Progenitor cell of endocrine pancreas (in vitro differentiated cells): ENCODE measurements at regions not wholly inside any gene's neighbourhood (a gene's known extent, or its start where the extent isn't known, plus 50 kb on each side); places are given as distances from the start of the nearest gene placed in this dataset.
A peak's percentile ranks its signal among the peaks of the same experiment; 100 is the strongest.

Source experiments
- DNase-seq: peaks from one replicate; pipeline ENCODE4 v3.0.0; 2021; ENCODE audit warnings: low spot score; ENCODE audit not compliant: unreplicated experiment
- H3K27ac Mint-ChIP-seq: 2 replicates; pipeline ENCODE4 v1.8.0; 2021; ENCODE audit warnings: mild to moderate bottlenecking, moderate library complexity, mixed read lengths
- H3K27me3 Mint-ChIP-seq: 2 replicates; pipeline ENCODE4 v1.8.0; 2021; ENCODE audit warnings: mixed read lengths
- H3K36me3 Mint-ChIP-seq: 2 replicates; pipeline ENCODE4 v1.8.0; 2022; ENCODE audit warnings: mixed read lengths; ENCODE audit not compliant: insufficient read depth
- H3K4me1 Mint-ChIP-seq: 2 replicates; pipeline ENCODE4 v1.8.0; 2021; ENCODE audit warnings: low read depth, mixed read lengths
- H3K4me3 Mint-ChIP-seq: 2 replicates; pipeline ENCODE4 v1.8.0; 2021; ENCODE audit warnings: low read depth, mild to moderate bottlenecking, moderate library complexity, mixed read lengths
- H3K9me3 Mint-ChIP-seq: 2 replicates; pipeline ENCODE4 v1.8.0; 2021; ENCODE audit warnings: low read depth, mixed read lengths
- TF ChIP-seq, protein P1 (sequence below): fragments of 200-600 bp; sonication (generic); IDR thresholded peaks from one replicate; pipeline ENCODE4 v1.5.0; 2021; ENCODE audit warnings: antibody characterized with exemption, mild to moderate bottlenecking; ENCODE audit not compliant: unreplicated experiment

DNA sequence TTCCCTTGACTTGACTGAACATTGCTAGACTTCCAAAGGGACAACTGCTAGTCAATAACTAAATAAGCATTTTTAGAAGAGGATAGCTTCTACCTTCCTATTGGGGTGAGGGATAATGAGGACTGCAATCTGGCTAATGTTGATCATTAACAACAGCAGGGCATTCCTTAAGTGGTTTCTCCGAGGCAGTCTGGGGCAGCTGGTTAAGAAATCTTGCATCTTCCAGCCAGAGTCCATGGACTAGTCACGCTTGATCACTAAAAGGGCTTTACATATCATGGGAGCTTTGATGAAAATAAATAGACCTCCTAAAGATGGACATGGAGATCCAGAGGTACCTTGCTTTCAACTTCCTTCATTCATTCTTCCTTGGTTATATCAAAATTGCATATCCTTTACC, 329.4 kb upstream of the ESRRG start:
- DNase-seq, result no peak
- peaks cover 4% of the 10 kb centered on the region for H3K4me1 Mint-ChIP-seq
- H3K36me3 Mint-ChIP-seq, result no peaks in the 10 kb centered on the region
- TF ChIP-seq, protein P1, sequence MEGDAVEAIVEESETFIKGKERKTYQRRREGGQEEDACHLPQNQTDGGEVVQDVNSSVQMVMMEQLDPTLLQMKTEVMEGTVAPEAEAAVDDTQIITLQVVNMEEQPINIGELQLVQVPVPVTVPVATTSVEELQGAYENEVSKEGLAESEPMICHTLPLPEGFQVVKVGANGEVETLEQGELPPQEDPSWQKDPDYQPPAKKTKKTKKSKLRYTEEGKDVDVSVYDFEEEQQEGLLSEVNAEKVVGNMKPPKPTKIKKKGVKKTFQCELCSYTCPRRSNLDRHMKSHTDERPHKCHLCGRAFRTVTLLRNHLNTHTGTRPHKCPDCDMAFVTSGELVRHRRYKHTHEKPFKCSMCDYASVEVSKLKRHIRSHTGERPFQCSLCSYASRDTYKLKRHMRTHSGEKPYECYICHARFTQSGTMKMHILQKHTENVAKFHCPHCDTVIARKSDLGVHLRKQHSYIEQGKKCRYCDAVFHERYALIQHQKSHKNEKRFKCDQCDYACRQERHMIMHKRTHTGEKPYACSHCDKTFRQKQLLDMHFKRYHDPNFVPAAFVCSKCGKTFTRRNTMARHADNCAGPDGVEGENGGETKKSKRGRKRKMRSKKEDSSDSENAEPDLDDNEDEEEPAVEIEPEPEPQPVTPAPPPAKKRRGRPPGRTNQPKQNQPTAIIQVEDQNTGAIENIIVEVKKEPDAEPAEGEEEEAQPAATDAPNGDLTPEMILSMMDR, result no peak
- H3K4me3 Mint-ChIP-seq, result no peak overlapping the region
- no peaks in the 10 kb centered on the region for H3K9me3 Mint-ChIP-seq
- no peaks in the 10 kb centered on the region for H3K27me3 Mint-ChIP-seq
- no peak overlapping the region for H3K27ac Mint-ChIP-seq

DNA sequence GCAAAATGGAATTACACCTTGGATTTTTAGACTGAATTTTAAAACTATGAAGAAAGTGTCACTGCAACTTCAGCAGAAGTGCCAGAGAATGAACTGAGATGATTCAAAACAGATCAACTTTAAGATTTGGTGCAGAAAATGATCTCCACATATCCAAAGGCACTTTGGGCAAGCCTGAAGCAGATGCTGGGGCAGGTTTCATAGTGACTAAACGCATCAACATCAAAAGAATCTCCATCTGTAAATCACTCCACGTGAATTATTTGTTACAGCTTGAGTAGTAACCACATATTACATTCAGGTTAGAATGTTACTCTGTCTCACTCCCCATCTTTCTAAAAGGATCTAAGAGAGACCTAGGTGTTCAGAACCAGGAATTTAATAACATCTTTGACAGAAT, 329.0 kb upstream of the ESRRG start:
- H3K9me3 Mint-ChIP-seq, result no peaks in the 10 kb centered on the region
- no peak for DNase-seq
- H3K27me3 Mint-ChIP-seq, result no peaks in the 10 kb centered on the region
- H3K4me1 Mint-ChIP-seq, result peaks cover 4% of the 10 kb centered on the region
- H3K4me3 Mint-ChIP-seq, result no peak overlapping the region
- TF ChIP-seq, protein P1, result no peak
- H3K27ac Mint-ChIP-seq, result no peak overlapping the region
- H3K36me3 Mint-ChIP-seq, result no peaks in the 10 kb centered on the region

DNA sequence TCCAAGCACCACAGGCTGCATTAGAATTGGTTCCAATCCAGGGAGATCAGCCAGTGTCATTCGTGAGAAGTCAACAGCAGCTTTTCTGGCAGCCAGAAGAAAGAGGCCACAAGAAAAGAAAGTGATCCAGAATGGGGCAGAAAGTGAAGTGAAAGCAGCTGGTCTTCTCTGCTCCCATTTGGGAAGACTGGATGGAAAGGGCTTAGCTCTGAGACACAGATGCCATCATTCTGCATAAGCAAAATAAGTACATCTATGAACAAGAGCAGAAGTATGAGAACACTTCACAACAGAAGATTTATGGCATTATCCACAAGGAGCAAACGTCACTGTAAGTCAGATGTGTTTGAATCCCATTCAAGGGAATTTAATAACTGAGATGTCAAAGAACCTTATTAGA, 326.5 kb upstream of the ESRRG start:
- Mint-ChIP-seq H3K36me3 (no peaks in the 10 kb centered on the region), H3K4me1 (peaks cover 4% of the 10 kb centered on the region), H3K9me3 (no peaks in the 10 kb centered on the region), H3K27ac (no peak overlapping the region), H3K4me3 (no peak overlapping the region), H3K27me3 (no peaks in the 10 kb centered on the region)
- TF ChIP-seq, protein P1, result no peak
- no peak for DNase-seq

DNA sequence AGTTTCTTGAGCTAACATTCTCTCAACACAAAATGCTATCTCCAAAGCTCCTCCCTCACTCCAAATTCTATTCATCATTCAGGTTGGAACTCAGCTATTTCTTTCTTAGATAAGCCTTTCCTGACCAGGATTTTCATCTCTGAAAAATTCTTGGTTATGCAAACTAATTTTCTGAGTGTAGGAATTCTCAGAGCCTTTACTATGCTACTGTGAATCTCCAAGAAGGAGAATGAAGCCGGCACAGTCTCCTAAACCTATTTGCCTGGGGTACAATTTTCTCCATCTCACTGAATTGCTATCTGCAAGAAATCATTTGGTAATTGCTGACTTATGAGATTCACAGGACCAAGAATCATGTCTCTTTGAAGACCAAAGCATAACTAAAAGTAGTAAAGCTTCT, 325.9 kb upstream of the ESRRG start:
- no peak overlapping the region for H3K27ac Mint-ChIP-seq
- TF ChIP-seq, protein P1, result no peak
- no peaks in the 10 kb centered on the region for H3K27me3 Mint-ChIP-seq
- H3K4me3 Mint-ChIP-seq, result no peak overlapping the region
- no peak for DNase-seq
- H3K9me3 Mint-ChIP-seq, result no peaks in the 10 kb centered on the region
- no peaks in the 10 kb centered on the region for H3K36me3 Mint-ChIP-seq
- peaks cover 4% of the 10 kb centered on the region for H3K4me1 Mint-ChIP-seq

DNA sequence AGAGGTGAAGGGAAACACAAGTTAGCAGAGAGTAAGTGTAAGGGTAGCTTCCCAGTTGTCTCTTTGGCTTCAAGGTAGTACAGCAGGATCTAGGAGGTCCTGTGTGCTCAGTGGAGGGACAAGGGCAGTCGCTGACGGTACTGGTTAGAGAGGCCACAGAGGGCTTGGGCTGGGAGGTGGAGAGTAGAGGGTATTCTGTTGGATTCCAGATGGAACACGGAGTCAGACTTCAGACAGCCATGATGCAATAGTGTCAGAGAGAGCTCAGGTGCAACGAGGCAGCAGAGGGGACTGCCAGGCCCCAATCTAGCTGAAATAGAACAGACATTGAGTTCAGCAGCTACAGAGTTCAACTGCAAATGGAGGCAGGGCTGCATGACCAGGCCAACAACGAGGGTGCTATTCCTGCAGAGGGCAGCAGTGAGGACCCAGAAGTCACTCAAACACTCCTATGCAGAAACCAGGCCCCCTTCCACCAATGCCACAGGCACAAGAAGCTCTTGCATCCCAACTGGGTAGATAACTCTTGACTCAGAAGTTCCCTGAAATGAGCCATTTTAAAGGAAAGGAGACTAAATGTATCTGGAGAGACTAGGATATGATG, 325.0 kb upstream of the ESRRG start:
- Mint-ChIP-seq H3K4me1 (peaks cover under 1% of the 10 kb centered on the region), H3K36me3 (no peaks in the 10 kb centered on the region), H3K27ac (no peak overlapping the region), H3K9me3 (no peaks in the 10 kb centered on the region), H3K27me3 (no peaks in the 10 kb centered on the region), H3K4me3 (no peak overlapping the region)
- TF ChIP-seq, protein P1, result peak; percentile 22
- no peak for DNase-seq
